ENCODE measurements at regions not wholly inside any gene's neighbourhood (a gene's known extent, or its start where the extent isn't known, plus 50 kb on each side); places are given as distances from the start of the nearest gene placed in this dataset.

DNA sequence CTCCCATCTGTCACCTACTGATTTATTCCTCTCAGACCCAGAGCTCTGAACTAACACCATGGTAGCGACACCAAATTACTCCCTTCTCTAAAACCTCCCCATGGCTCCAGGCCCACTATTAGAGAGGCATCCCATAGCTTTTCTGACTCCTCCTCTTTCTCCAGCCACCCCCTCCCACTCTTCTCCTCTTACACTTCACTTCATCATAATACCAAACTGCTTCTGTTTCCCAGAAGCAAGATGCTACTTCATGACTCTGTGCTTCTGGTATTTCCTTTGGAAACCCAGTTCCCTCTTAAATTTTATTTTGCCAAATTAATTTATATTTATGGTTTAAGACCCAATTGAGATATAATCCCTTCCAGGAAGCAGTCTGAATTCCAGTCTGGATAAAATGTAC lies 465.1 kb upstream of the PDZRN3 start:
- TF ChIP-seq EP300 (IDR thresholded peaks at IDR 0.05; ENCODE audit: borderline replicate concordance in 1 of 2, control insufficient read depth in 1 of 2, low read depth in 2 of 2, low read length in 2 of 2), result no peak
- no peak for TF ChIP-seq RAD21 (IDR thresholded peaks at IDR 0.05; ENCODE audit: insufficient read depth, low read depth, low read length)
- no peak for TF ChIP-seq POLR2AphosphoS5 (IDR thresholded peaks at IDR 0.05; ENCODE audit: low read length)
- no peak for TF ChIP-seq FOXK2 (IDR thresholded peaks at IDR 0.05)
- TF ChIP-seq SREBF2 (IDR thresholded peaks at IDR 0.05; ENCODE audit: low read length), result no peak
- no peak for TF ChIP-seq CTCF (IDR thresholded peaks at IDR 0.05 in 2 of 3, conservative IDR thresholded peaks at IDR 0.05 in 1 of 3; ENCODE audit: control insufficient read depth in 2 of 3, extremely low read depth in 1 of 3, insufficient read depth in 1 of 3, low read depth in 3 of 3, low read length in 3 of 3)
- no peak for TF ChIP-seq MLLT1 (IDR thresholded peaks at IDR 0.05)
- TF ChIP-seq, protein P1, sequence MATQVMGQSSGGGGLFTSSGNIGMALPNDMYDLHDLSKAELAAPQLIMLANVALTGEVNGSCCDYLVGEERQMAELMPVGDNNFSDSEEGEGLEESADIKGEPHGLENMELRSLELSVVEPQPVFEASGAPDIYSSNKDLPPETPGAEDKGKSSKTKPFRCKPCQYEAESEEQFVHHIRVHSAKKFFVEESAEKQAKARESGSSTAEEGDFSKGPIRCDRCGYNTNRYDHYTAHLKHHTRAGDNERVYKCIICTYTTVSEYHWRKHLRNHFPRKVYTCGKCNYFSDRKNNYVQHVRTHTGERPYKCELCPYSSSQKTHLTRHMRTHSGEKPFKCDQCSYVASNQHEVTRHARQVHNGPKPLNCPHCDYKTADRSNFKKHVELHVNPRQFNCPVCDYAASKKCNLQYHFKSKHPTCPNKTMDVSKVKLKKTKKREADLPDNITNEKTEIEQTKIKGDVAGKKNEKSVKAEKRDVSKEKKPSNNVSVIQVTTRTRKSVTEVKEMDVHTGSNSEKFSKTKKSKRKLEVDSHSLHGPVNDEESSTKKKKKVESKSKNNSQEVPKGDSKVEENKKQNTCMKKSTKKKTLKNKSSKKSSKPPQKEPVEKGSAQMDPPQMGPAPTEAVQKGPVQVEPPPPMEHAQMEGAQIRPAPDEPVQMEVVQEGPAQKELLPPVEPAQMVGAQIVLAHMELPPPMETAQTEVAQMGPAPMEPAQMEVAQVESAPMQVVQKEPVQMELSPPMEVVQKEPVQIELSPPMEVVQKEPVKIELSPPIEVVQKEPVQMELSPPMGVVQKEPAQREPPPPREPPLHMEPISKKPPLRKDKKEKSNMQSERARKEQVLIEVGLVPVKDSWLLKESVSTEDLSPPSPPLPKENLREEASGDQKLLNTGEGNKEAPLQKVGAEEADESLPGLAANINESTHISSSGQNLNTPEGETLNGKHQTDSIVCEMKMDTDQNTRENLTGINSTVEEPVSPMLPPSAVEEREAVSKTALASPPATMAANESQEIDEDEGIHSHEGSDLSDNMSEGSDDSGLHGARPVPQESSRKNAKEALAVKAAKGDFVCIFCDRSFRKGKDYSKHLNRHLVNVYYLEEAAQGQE (IDR thresholded peaks at IDR 0.05; ENCODE audit: low read depth, low read length), result no peak
- no peak for TF ChIP-seq BACH1 (IDR thresholded peaks at IDR 0.05; ENCODE audit: borderline replicate concordance)
- TF ChIP-seq MYC (IDR thresholded peaks at IDR 0.05; ENCODE audit: insufficient read depth, insufficient read length, insufficient replicate concordance, low read length, severe bottlenecking), result no peak
- TF ChIP-seq, protein P2, sequence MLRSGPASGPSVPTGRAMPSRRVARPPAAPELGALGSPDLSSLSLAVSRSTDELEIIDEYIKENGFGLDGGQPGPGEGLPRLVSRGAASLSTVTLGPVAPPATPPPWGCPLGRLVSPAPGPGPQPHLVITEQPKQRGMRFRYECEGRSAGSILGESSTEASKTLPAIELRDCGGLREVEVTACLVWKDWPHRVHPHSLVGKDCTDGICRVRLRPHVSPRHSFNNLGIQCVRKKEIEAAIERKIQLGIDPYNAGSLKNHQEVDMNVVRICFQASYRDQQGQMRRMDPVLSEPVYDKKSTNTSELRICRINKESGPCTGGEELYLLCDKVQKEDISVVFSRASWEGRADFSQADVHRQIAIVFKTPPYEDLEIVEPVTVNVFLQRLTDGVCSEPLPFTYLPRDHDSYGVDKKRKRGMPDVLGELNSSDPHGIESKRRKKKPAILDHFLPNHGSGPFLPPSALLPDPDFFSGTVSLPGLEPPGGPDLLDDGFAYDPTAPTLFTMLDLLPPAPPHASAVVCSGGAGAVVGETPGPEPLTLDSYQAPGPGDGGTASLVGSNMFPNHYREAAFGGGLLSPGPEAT (IDR thresholded peaks at IDR 0.05; ENCODE audit: low read depth), result no peak
- no peak for TF ChIP-seq FOXM1 (IDR thresholded peaks at IDR 0.05; ENCODE audit: low read depth, low read length)
- TF ChIP-seq CHD2 (IDR thresholded peaks at IDR 0.05; ENCODE audit: borderline replicate concordance, low read depth, low read length), result no peak

Measured in GM12878 (cell line).